ENCODE measurements at regions not wholly inside any gene's neighbourhood (a gene's known extent, or its start where the extent isn't known, plus 50 kb on each side); places are given as distances from the start of the nearest gene placed in this dataset.

DNA sequence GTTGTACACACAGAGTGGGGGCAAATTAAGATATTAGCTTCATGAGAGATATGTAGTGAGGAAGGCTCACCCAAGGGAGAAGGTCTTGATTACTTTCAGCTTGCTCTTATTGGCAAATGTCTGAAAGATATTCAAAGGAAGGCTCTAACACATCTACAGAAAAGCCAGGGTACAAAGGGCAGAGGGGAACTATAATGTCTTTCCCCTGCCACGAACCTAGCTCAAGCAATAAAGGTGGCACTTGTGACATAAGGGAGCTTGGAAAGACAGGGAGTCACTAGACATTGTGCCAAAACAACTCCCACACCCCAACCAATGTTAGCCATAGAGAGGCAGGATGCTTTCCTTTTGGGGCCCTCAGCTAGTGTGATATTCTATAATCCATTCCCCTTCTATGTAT, 52.2 kb upstream of the SOX9 start:
- TF ChIP-seq POLR2AphosphoS5 (IDR thresholded peaks at IDR 0.05; ENCODE audit: low read depth), result no peak
- TF ChIP-seq, protein P1, sequence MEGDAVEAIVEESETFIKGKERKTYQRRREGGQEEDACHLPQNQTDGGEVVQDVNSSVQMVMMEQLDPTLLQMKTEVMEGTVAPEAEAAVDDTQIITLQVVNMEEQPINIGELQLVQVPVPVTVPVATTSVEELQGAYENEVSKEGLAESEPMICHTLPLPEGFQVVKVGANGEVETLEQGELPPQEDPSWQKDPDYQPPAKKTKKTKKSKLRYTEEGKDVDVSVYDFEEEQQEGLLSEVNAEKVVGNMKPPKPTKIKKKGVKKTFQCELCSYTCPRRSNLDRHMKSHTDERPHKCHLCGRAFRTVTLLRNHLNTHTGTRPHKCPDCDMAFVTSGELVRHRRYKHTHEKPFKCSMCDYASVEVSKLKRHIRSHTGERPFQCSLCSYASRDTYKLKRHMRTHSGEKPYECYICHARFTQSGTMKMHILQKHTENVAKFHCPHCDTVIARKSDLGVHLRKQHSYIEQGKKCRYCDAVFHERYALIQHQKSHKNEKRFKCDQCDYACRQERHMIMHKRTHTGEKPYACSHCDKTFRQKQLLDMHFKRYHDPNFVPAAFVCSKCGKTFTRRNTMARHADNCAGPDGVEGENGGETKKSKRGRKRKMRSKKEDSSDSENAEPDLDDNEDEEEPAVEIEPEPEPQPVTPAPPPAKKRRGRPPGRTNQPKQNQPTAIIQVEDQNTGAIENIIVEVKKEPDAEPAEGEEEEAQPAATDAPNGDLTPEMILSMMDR (IDR thresholded peaks at IDR 0.05; ENCODE audit: insufficient read depth, low read length), result no peak
- TF ChIP-seq, protein P2, sequence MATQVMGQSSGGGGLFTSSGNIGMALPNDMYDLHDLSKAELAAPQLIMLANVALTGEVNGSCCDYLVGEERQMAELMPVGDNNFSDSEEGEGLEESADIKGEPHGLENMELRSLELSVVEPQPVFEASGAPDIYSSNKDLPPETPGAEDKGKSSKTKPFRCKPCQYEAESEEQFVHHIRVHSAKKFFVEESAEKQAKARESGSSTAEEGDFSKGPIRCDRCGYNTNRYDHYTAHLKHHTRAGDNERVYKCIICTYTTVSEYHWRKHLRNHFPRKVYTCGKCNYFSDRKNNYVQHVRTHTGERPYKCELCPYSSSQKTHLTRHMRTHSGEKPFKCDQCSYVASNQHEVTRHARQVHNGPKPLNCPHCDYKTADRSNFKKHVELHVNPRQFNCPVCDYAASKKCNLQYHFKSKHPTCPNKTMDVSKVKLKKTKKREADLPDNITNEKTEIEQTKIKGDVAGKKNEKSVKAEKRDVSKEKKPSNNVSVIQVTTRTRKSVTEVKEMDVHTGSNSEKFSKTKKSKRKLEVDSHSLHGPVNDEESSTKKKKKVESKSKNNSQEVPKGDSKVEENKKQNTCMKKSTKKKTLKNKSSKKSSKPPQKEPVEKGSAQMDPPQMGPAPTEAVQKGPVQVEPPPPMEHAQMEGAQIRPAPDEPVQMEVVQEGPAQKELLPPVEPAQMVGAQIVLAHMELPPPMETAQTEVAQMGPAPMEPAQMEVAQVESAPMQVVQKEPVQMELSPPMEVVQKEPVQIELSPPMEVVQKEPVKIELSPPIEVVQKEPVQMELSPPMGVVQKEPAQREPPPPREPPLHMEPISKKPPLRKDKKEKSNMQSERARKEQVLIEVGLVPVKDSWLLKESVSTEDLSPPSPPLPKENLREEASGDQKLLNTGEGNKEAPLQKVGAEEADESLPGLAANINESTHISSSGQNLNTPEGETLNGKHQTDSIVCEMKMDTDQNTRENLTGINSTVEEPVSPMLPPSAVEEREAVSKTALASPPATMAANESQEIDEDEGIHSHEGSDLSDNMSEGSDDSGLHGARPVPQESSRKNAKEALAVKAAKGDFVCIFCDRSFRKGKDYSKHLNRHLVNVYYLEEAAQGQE (IDR thresholded peaks at IDR 0.05; ENCODE audit: insufficient replicate concordance, low read depth), result no peak
- TF ChIP-seq GABPA (IDR thresholded peaks at IDR 0.05; ENCODE audit: low read depth), result no peak
- no peak for TF ChIP-seq SPI1 (IDR thresholded peaks at IDR 0.05; ENCODE audit: borderline replicate concordance, low read depth)
- Histone ChIP-seq H3K27ac (replicated peaks) (no peak overlapping the region), H3K27me3 (ENCODE audit: insufficient read depth, poor library complexity, severe bottlenecking) (peaks cover 4% of the 10 kb centered on the region), H3K4me3 (replicated peaks; ENCODE audit: insufficient read depth, low read length) (no peak overlapping the region)
- no peak for DNase-seq (ENCODE audit: low read depth in 1 of 2, low spot score in 1 of 2)

DNA sequence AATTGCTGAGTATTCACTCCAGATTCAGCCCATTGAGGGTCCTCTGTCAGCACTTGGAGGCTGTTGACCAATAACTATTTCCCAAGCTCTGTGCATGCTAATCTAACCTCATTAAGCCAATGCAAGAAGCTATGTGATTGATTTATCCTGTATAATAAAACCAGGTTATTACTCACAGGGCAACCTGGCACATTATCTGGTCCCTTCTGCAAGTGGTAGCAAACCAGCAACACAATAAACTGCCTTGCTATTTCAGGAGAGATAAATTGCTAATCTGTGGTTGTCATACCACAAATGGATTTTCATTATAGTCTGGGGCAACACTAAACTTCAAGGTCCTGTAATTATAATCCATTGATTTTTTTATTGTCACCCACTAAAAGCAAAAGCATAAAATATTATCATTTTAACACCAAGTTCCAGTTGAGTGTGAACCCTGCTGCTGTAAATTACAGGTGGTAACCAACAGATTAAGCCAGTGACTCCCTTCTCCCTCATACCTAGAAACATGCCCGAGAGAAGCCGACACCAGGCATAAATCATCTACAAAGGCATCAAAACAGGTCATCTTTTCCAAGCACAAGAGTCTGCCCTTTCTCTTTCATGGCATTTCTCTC, 51.1 kb upstream of the SOX9 start:
- no peak for TF ChIP-seq SPI1 (IDR thresholded peaks at IDR 0.05; ENCODE audit: borderline replicate concordance, low read depth)
- TF ChIP-seq POLR2AphosphoS5 (IDR thresholded peaks at IDR 0.05; ENCODE audit: low read depth), result no peak
- TF ChIP-seq, protein P1 (IDR thresholded peaks at IDR 0.05; ENCODE audit: insufficient read depth, low read length), result no peak
- TF ChIP-seq, protein P2 (IDR thresholded peaks at IDR 0.05; ENCODE audit: insufficient replicate concordance, low read depth), result no peak
- no peak for TF ChIP-seq GABPA (IDR thresholded peaks at IDR 0.05; ENCODE audit: low read depth)
- Histone ChIP-seq H3K27ac (replicated peaks) (no peak overlapping the region), H3K27me3 (ENCODE audit: insufficient read depth, poor library complexity, severe bottlenecking) (peaks cover 6% of the 10 kb centered on the region), H3K4me3 (replicated peaks; ENCODE audit: insufficient read depth, low read length) (no peak overlapping the region)
- DNase-seq (ENCODE audit: low read depth in 1 of 2, low spot score in 1 of 2), result no peak

All from HL-60 (cell line).